Right lobe of liver (tissue), 4 donors: ENCODE measurements at regions not wholly inside any gene's neighbourhood (a gene's known extent, or its start where the extent isn't known, plus 50 kb on each side); places are given as distances from the start of the nearest gene placed in this dataset.
"Not testable (repeated sequence)": the region's sequence is repeated elsewhere in the genome, so short reads cannot be mapped to it uniquely, and the experiment has no call there.

Source experiments
- CTCF ChIP-seq, 4 donors: fragments of 200-600 bp in 3 of 4; fragments of 450-650 bp in 1 of 4; IDR thresholded peaks; one replicate each; pipeline versions ENCODE4 v1.5.1 to v1.8.0; 2016 to 2022; ENCODE audit warnings: antibody characterized with exemption in 4 of 4, mild to moderate bottlenecking in 2 of 4
- POLR2A ChIP-seq: fragments of 450-650 bp; IDR thresholded peaks from one replicate; pipeline ENCODE4 v1.6.1; 2017; ENCODE audit warnings: antibody characterized with exemption, mild to moderate bottlenecking
- donor health status: DM: no; HTN: no; CAD: no.
- donor health status: DM: no; HTN: no; CAD: no.
- donor health status: DM: no; HTN: yes; CAD: no.

DNA sequence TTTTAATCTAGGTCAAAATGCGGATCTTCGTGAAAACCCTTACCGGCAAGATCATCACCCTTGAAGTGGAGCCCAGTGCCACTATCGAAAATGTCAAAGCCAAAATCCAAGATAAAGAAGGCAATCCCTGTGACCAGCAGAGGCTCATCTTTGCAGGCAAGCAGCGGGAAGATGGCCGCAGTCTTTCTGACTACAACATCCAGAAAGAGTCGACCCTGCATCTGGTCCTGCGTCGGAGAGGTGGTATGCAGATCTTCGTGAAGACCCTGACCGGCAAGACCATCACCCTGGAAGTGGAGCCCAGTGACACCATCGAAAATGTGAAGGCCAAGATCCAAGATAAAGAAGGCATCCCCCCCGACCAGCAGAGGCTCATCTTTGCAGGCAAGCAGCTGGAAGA, 511.8 kb downstream of the KCNJ18 start:
- not testable (repeated sequence) for TF ChIP-seq POLR2A; CTCF (IDR thresholded peaks at IDR 0.05)
